ENCODE measurements at regions not wholly inside any gene's neighbourhood (a gene's known extent, or its start where the extent isn't known, plus 50 kb on each side); places are given as distances from the start of the nearest gene placed in this dataset.

- DNase-seq, result no peak
- 100% methylated on average over 1 of the region's 8 CpGs for WGBS (ENCODE audit: insufficient coverage, low lambda C conversion rate)
- H3K36me3 ChIP-seq (ENCODE audit: control insufficient read depth, insufficient read depth, low read length), result no peaks in the 10 kb centered on the region
Measured at GRCh38 chr14:95415993-95416392, 96.3 kb upstream of the CLMN start.

GRCh38 chr14:95413289-95414215 lies 93.8 kb upstream of the CLMN start:
- Histone ChIP-seq H3K36me3 (ENCODE audit: control insufficient read depth, insufficient read depth, low read length) (no peaks in the 10 kb centered on the region), H3K27me3 (ENCODE audit: control insufficient read depth, insufficient read depth, low read length) (no peaks in the 10 kb centered on the region), H3K4me1 (ENCODE audit: control insufficient read depth, insufficient read depth, low read length) (peaks cover 7% of the 10 kb centered on the region), H3K27ac (ENCODE audit: low read length) (no peak overlapping the region), H3K4me3 (ENCODE audit: low read length) (no peak overlapping the region), H3K9me3 (ENCODE audit: control insufficient read depth, low read depth, low read length) (no peaks in the 10 kb centered on the region)
- no peak for DNase-seq
- 80% methylated on average over 1 of the region's 11 CpGs for WGBS (ENCODE audit: insufficient coverage, low lambda C conversion rate)

More at GRCh38 chr14:95415993-95416392, 96.3 kb upstream of the CLMN start:
- no peak overlapping the region for H3K4me3 ChIP-seq (ENCODE audit: low read length)
- no peak overlapping the region for H3K27ac ChIP-seq (ENCODE audit: low read length)
- no peaks in the 10 kb centered on the region for H3K27me3 ChIP-seq (ENCODE audit: control insufficient read depth, insufficient read depth, low read length)
- no peaks in the 10 kb centered on the region for H3K4me1 ChIP-seq (ENCODE audit: control insufficient read depth, insufficient read depth, low read length)
- H3K9me3 ChIP-seq (ENCODE audit: control insufficient read depth, low read depth, low read length), result no peaks in the 10 kb centered on the region

- no CpG with 5 or more reads among the region's 2 CpGs for WGBS (ENCODE audit: insufficient coverage, low lambda C conversion rate)
- Histone ChIP-seq H3K9me3 (ENCODE audit: control insufficient read depth, low read depth, low read length) (no peaks in the 10 kb centered on the region), H3K27me3 (ENCODE audit: control insufficient read depth, insufficient read depth, low read length) (no peaks in the 10 kb centered on the region), H3K4me3 (ENCODE audit: low read length) (no peak overlapping the region), H3K27ac (ENCODE audit: low read length) (no peak overlapping the region), H3K36me3 (ENCODE audit: control insufficient read depth, insufficient read depth, low read length) (no peaks in the 10 kb centered on the region), H3K4me1 (ENCODE audit: control insufficient read depth, insufficient read depth, low read length) (peaks cover 7% of the 10 kb centered on the region)
- no peak for DNase-seq
Measured at GRCh38 chr14:95410838-95411237, 91.1 kb upstream of the CLMN start.

GRCh38 chr14:95409477-95410272 lies 90.0 kb upstream of the CLMN start:
- Histone ChIP-seq H3K27ac (ENCODE audit: low read length) (no peak overlapping the region), H3K36me3 (ENCODE audit: control insufficient read depth, insufficient read depth, low read length) (no peaks in the 10 kb centered on the region), H3K4me3 (ENCODE audit: low read length) (no peak overlapping the region), H3K4me1 (ENCODE audit: control insufficient read depth, insufficient read depth, low read length) (peaks cover 7% of the 10 kb centered on the region), H3K9me3 (ENCODE audit: control insufficient read depth, low read depth, low read length) (no peaks in the 10 kb centered on the region), H3K27me3 (ENCODE audit: control insufficient read depth, insufficient read depth, low read length) (no peaks in the 10 kb centered on the region)
- WGBS (ENCODE audit: insufficient coverage, low lambda C conversion rate), result no CpG with 5 or more reads among the region's 12 CpGs
- DNase-seq, result no peak

GRCh38 chr14:95408731-95409476 lies 89.2 kb upstream of the CLMN start:
- peaks cover 7% of the 10 kb centered on the region for H3K4me1 ChIP-seq (ENCODE audit: control insufficient read depth, insufficient read depth, low read length)
- H3K27ac ChIP-seq (ENCODE audit: low read length), result no peak overlapping the region
- peak in 1 of 2 donors; percentile 50 for DNase-seq
- no peaks in the 10 kb centered on the region for H3K36me3 ChIP-seq (ENCODE audit: control insufficient read depth, insufficient read depth, low read length)
- no peaks in the 10 kb centered on the region for H3K27me3 ChIP-seq (ENCODE audit: control insufficient read depth, insufficient read depth, low read length)
- no peak overlapping the region for H3K4me3 ChIP-seq (ENCODE audit: low read length)
- no CpG with 5 or more reads among the region's 17 CpGs for WGBS (ENCODE audit: insufficient coverage, low lambda C conversion rate)
- H3K9me3 ChIP-seq (ENCODE audit: control insufficient read depth, low read depth, low read length), result no peaks in the 10 kb centered on the region

GRCh38 chr14:95407354-95407753 lies 87.6 kb upstream of the CLMN start:
- no peak for DNase-seq
- Histone ChIP-seq H3K4me3 (ENCODE audit: low read length) (no peak overlapping the region), H3K27ac (ENCODE audit: low read length) (no peak overlapping the region), H3K4me1 (ENCODE audit: control insufficient read depth, insufficient read depth, low read length) (peaks cover 7% of the 10 kb centered on the region), H3K9me3 (ENCODE audit: control insufficient read depth, low read depth, low read length) (no peaks in the 10 kb centered on the region), H3K27me3 (ENCODE audit: control insufficient read depth, insufficient read depth, low read length) (no peaks in the 10 kb centered on the region), H3K36me3 (ENCODE audit: control insufficient read depth, insufficient read depth, low read length) (no peaks in the 10 kb centered on the region)
- no CpG with 5 or more reads among the region's 8 CpGs for WGBS (ENCODE audit: insufficient coverage, low lambda C conversion rate)

- no peak for DNase-seq
- no peaks in the 10 kb centered on the region for H3K36me3 ChIP-seq (ENCODE audit: control insufficient read depth, insufficient read depth, low read length)
- no peaks in the 10 kb centered on the region for H3K27me3 ChIP-seq (ENCODE audit: control insufficient read depth, insufficient read depth, low read length)
- H3K4me3 ChIP-seq (ENCODE audit: low read length), result no peak overlapping the region
- H3K27ac ChIP-seq (ENCODE audit: low read length), result no peak overlapping the region
- H3K9me3 ChIP-seq (ENCODE audit: control insufficient read depth, low read depth, low read length), result no peaks in the 10 kb centered on the region
- no CpG with 5 or more reads among the region's 5 CpGs for WGBS (ENCODE audit: insufficient coverage, low lambda C conversion rate)
- peaks cover 7% of the 10 kb centered on the region for H3K4me1 ChIP-seq (ENCODE audit: control insufficient read depth, insufficient read depth, low read length)
Measured at GRCh38 chr14:95406756-95407277, 87.1 kb upstream of the CLMN start.

- H3K4me1 ChIP-seq (ENCODE audit: control insufficient read depth, insufficient read depth, low read length), result peaks cover 7% of the 10 kb centered on the region
- DNase-seq, result no peak
- no peak overlapping the region for H3K27ac ChIP-seq (ENCODE audit: low read length)
- H3K9me3 ChIP-seq (ENCODE audit: control insufficient read depth, low read depth, low read length), result no peaks in the 10 kb centered on the region
- H3K4me3 ChIP-seq (ENCODE audit: low read length), result no peak overlapping the region
- no peaks in the 10 kb centered on the region for H3K27me3 ChIP-seq (ENCODE audit: control insufficient read depth, insufficient read depth, low read length)
- no peaks in the 10 kb centered on the region for H3K36me3 ChIP-seq (ENCODE audit: control insufficient read depth, insufficient read depth, low read length)
- no CpG with 5 or more reads among the region's 7 CpGs for WGBS (ENCODE audit: insufficient coverage, low lambda C conversion rate)
Measured at GRCh38 chr14:95404583-95404982, 84.9 kb upstream of the CLMN start.

GRCh38 chr14:95402578-95402977 lies 82.9 kb upstream of the CLMN start:
- Histone ChIP-seq H3K4me1 (ENCODE audit: control insufficient read depth, insufficient read depth, low read length) (no peaks in the 10 kb centered on the region), H3K27ac (ENCODE audit: low read length) (no peak overlapping the region), H3K27me3 (ENCODE audit: control insufficient read depth, insufficient read depth, low read length) (no peaks in the 10 kb centered on the region), H3K4me3 (ENCODE audit: low read length) (no peak overlapping the region), H3K36me3 (ENCODE audit: control insufficient read depth, insufficient read depth, low read length) (no peaks in the 10 kb centered on the region), H3K9me3 (ENCODE audit: control insufficient read depth, low read depth, low read length) (no peaks in the 10 kb centered on the region)
- WGBS (ENCODE audit: insufficient coverage, low lambda C conversion rate), result 87% methylated on average over 4 of the region's 5 CpGs
- DNase-seq, result no peak

- H3K4me1 ChIP-seq (ENCODE audit: control insufficient read depth, insufficient read depth, low read length), result no peaks in the 10 kb centered on the region
- no peaks in the 10 kb centered on the region for H3K9me3 ChIP-seq (ENCODE audit: control insufficient read depth, low read depth, low read length)
- no peak overlapping the region for H3K27ac ChIP-seq (ENCODE audit: low read length)
- no peak for DNase-seq
- WGBS (ENCODE audit: insufficient coverage, low lambda C conversion rate), result 100% methylated on average over 1 of the region's 2 CpGs
- no peaks in the 10 kb centered on the region for H3K27me3 ChIP-seq (ENCODE audit: control insufficient read depth, insufficient read depth, low read length)
- no peak overlapping the region for H3K4me3 ChIP-seq (ENCODE audit: low read length)
- H3K36me3 ChIP-seq (ENCODE audit: control insufficient read depth, insufficient read depth, low read length), result no peaks in the 10 kb centered on the region
Measured at GRCh38 chr14:95402176-95402575, 82.5 kb upstream of the CLMN start.

Data from large intestine (tissue), 3 donors.